GM12865 (cell line): ENCODE measurements at regions not wholly inside any gene's neighbourhood (a gene's known extent, or its start where the extent isn't known, plus 50 kb on each side); places are given as distances from the start of the nearest gene placed in this dataset.

ENCODE experiments used
- DNase-seq: peaks from one replicate; pipeline ENCODE4 v3.0.0; 2010; ENCODE audit warnings: low read depth
- H3K4me3 ChIP-seq: 2 replicates; pipeline ENCODE4 v1.5.1; 2011; ENCODE audit warnings: mild to moderate bottlenecking, low read depth, low read length, control low read depth
- TF ChIP-seq, protein P1 (sequence below): IDR thresholded peaks from 2 replicates; pipeline ENCODE4 v1.5.1; 2011; ENCODE audit warnings: low read length, control low read depth, low read depth, inconsistent platforms; ENCODE audit not compliant: insufficient read depth; ENCODE audit errors: missing control alignments

DNA sequence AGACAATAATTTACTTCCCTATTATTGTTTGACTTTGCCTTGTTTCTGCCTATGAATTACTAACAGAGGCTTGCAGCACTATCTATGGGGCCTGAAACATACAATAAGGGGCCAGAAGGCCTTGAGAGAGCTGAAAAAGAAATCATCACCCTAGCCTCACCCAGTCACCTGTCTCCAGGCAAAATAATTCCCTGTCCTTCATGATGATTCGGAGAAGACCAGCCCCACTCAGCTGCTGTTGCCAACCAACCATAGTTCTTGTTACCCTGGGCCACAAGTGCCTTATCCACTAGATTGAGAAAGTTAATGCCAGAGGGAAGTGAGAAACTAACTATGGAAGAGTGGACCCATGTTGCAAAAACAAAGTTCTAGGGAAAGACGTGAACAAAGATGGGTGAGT is 97.1 kb downstream of the ARF6 start:
- H3K4me3 ChIP-seq: no peak overlapping the region
- TF ChIP-seq, protein P1, sequence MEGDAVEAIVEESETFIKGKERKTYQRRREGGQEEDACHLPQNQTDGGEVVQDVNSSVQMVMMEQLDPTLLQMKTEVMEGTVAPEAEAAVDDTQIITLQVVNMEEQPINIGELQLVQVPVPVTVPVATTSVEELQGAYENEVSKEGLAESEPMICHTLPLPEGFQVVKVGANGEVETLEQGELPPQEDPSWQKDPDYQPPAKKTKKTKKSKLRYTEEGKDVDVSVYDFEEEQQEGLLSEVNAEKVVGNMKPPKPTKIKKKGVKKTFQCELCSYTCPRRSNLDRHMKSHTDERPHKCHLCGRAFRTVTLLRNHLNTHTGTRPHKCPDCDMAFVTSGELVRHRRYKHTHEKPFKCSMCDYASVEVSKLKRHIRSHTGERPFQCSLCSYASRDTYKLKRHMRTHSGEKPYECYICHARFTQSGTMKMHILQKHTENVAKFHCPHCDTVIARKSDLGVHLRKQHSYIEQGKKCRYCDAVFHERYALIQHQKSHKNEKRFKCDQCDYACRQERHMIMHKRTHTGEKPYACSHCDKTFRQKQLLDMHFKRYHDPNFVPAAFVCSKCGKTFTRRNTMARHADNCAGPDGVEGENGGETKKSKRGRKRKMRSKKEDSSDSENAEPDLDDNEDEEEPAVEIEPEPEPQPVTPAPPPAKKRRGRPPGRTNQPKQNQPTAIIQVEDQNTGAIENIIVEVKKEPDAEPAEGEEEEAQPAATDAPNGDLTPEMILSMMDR: no peak
- DNase-seq: no peak

GRCh38 chr14:49991491-49991890 is 98.6 kb downstream of the ARF6 start:
- TF ChIP-seq, protein P1: no peak
- H3K4me3 ChIP-seq: no peak overlapping the region
- no peak for DNase-seq

- H3K4me3 ChIP-seq: peak overlapping the region; percentile 49
- DNase-seq: no peak
- TF ChIP-seq, protein P1: no peak
Measured at GRCh38 chr14:49992036-49992435, 99.2 kb downstream of the ARF6 start.

DNA sequence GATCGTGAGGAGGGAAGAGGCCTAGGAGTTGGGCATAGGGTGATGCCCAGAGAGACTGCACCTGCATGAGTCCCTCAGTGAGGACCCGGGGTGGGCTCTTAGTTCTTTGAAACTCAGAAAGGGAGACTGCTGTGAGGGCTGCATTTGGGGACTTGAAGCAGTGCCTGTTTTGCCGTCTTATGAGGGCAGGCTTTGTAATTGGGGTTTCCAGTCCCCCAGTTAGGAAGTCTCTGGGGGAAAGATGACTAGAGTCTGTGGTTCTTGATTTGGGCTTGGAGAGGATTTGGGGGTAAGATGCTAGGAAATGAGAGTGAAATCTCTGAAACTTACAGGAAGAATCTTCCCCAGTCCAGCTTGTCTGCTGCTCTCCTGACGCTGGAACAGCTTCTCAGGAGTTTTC is 99.6 kb downstream of the ARF6 start:
- TF ChIP-seq, protein P1: no peak
- no peak for DNase-seq

DNA sequence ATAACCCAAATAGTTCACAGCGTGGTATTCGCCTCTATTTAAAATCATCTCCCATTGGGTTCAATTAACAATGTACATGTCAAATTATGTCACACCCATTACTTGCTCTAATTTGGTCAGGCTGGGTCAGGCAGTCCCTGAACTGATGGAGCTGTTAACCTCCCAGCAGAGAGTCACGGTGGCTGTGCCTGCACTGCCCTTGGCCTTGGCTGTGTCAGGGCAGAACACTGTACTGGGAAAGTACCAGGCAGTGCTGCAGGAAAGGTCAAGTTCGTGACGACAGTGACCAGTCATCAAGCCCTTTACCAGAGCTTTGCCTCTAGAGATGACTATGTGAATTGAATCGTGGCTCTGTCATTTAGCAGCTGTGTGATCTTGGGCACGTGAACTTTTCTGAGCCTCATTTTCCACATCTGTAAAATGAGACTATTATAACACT is 100.0 kb downstream of the ARF6 start:
- TF ChIP-seq, protein P1: no peak

More for the DNA sequence above, 99.6 kb downstream of the ARF6 start:
- peak overlapping the region; percentile 49 for H3K4me3 ChIP-seq

DNA sequence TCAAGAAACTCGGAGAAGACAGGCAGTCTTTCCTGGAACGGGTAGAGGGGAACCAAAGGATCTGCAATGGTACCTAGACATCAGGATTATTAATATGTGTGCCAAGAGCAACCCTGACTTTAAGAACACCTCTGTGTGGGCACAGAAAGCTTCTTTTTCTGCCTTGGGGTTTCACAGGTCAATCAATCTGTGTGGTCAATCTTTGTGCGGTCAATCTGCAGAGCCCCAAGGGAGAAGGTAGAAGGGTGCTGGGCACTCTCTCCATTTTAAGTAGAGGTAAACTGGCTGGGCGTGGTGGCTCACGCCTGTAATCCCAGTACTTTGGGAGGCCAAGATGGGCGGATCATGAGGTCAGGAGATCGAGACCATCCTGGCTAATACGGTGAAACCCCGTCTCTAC is 100.7 kb downstream of the ARF6 start:
- DNase-seq: peak; percentile 52
- TF ChIP-seq, protein P1: no peak
- peak overlapping the region; percentile 5; the same call in 1 of the 2 replicates for H3K4me3 ChIP-seq

More for the DNA sequence above, 100.0 kb downstream of the ARF6 start:
- peak; percentile 90 for DNase-seq
- peak overlapping the region; percentile 49 for H3K4me3 ChIP-seq

- H3K4me3 ChIP-seq: no peak overlapping the region
- TF ChIP-seq, protein P1: no peak
Measured at GRCh38 chr14:49994951-49995561, 102.2 kb downstream of the ARF6 start.

More at GRCh38 chr14:49994951-49995561, 102.2 kb downstream of the ARF6 start:
- DNase-seq: no peak
